Endodermal cell (in vitro differentiated cells): ENCODE measurements at regions not wholly inside any gene's neighbourhood (a gene's known extent, or its start where the extent isn't known, plus 50 kb on each side); places are given as distances from the start of the nearest gene placed in this dataset.

Experiments
- DNase-seq: peaks from one replicate; pipeline ENCODE4 v3.0.0-alpha.2; 2017
- H3K27ac ChIP-seq: 2 replicates; pipeline ENCODE4 v1.5.1; 2013; ENCODE audit warnings: mild to moderate bottlenecking, low read depth, low read length, moderate library complexity
- H3K27me3 ChIP-seq: 2 replicates; pipeline ENCODE4 v1.6.1; 2013; ENCODE audit warnings: mild to moderate bottlenecking, low read length, moderate library complexity; ENCODE audit not compliant: insufficient read depth, control insufficient read depth, poor library complexity, severe bottlenecking
- H3K36me3 ChIP-seq: 2 replicates; pipeline ENCODE4 v1.7.0; 2013; ENCODE audit warnings: mild to moderate bottlenecking, low read length, moderate library complexity; ENCODE audit not compliant: control insufficient read depth, insufficient read depth
- H3K4me1 ChIP-seq: one replicate; pipeline ENCODE4 v1.7.0; 2013; ENCODE audit warnings: low read length; ENCODE audit not compliant: control insufficient read depth, insufficient read depth
- H3K4me3 ChIP-seq: 2 replicates; pipeline ENCODE4 v1.5.1; 2013; ENCODE audit warnings: mild to moderate bottlenecking, low read length, moderate library complexity
- H3K9ac ChIP-seq: 2 replicates; pipeline ENCODE4 v1.6.1; 2013; ENCODE audit warnings: mild to moderate bottlenecking, low read length, moderate library complexity; ENCODE audit not compliant: poor library complexity, severe bottlenecking; ENCODE audit errors: extremely low read depth
- H3K9me3 ChIP-seq: 2 replicates; pipeline ENCODE4 v1.6.1; 2013; ENCODE audit warnings: mild to moderate bottlenecking, low read length, moderate library complexity; ENCODE audit not compliant: control insufficient read depth
- H3K27ac Mint-ChIP-seq: 2 replicates; pipeline ENCODE4 v1.8.0; 2020; ENCODE audit warnings: mixed read lengths
- H3K27me3 Mint-ChIP-seq: 2 replicates; pipeline ENCODE4 v1.8.0; 2021; ENCODE audit warnings: mild to moderate bottlenecking, mixed read lengths; ENCODE audit not compliant: insufficient read depth
- H3K36me3 Mint-ChIP-seq: 2 replicates; pipeline ENCODE4 v1.8.0; 2020; ENCODE audit warnings: low read depth, mixed read lengths
- H3K4me1 Mint-ChIP-seq: 2 replicates; pipeline ENCODE4 v1.8.0; 2020; ENCODE audit warnings: mixed read lengths
- H3K4me3 Mint-ChIP-seq: 2 replicates; pipeline ENCODE4 v1.8.0; 2020; ENCODE audit warnings: mild to moderate bottlenecking, moderate library complexity, mixed read lengths
- H3K9me3 Mint-ChIP-seq: 2 replicates; pipeline ENCODE4 v1.8.0; 2020; ENCODE audit warnings: mild to moderate bottlenecking, mixed read lengths
- CTCF ChIP-seq: fragments of 200-600 bp; sonication (generic); conservative IDR thresholded peaks from 2 replicates; pipeline ENCODE4 v1.5.0; 2021; ENCODE audit warnings: antibody characterized with exemption, mild to moderate bottlenecking
- WGBS, 2 experiments: methylation state at CpG; one replicate each; pipeline versions ENCODE4 v1.1.5 to v1.1.7; 2013; ENCODE audit warnings: missing lambda C conversion rate in 2 of 2, mixed read lengths in 1 of 2; ENCODE audit not compliant: insufficient coverage in 1 of 2, insufficient read length in 1 of 2; 5-methylcytosine and 5-hydroxymethylcytosine counted together

GRCh38 chr16:49052846-49053245 lies 228.8 kb downstream of the CBLN1 start:
- H3K27ac Mint-ChIP-seq: no peak overlapping the region
- H3K9me3 ChIP-seq: no peaks in the 10 kb centered on the region
- no peaks in the 10 kb centered on the region for H3K36me3 Mint-ChIP-seq

GRCh38 chr16:49051576-49051975 lies 230.1 kb downstream of the CBLN1 start:
- DNase-seq: no peak
- Histone ChIP-seq H3K9me3 (no peaks in the 10 kb centered on the region), H3K4me1 (peaks cover 3% of the 10 kb centered on the region), H3K4me3 (no peak overlapping the region), H3K27me3 (no peaks in the 10 kb centered on the region), H3K27ac (no peak overlapping the region), H3K36me3 (no peaks in the 10 kb centered on the region), H3K9ac (no peak overlapping the region)
- WGBS, 2 experiments: 78 to 93% methylated on average over 1 to 2 of the region's 2 CpGs
- H3K9me3 Mint-ChIP-seq: no peaks in the 10 kb centered on the region
- TF ChIP-seq CTCF: no peak
- no peaks in the 10 kb centered on the region for H3K4me1 Mint-ChIP-seq
- H3K27me3 Mint-ChIP-seq: peaks cover 5% of the 10 kb centered on the region
- no peaks in the 10 kb centered on the region for H3K36me3 Mint-ChIP-seq
- no peak overlapping the region for H3K4me3 Mint-ChIP-seq
- H3K27ac Mint-ChIP-seq: no peak overlapping the region

More at GRCh38 chr16:49052846-49053245, 228.8 kb downstream of the CBLN1 start:
- no peak overlapping the region for H3K4me3 ChIP-seq
- no peaks in the 10 kb centered on the region for H3K36me3 ChIP-seq
- no peak overlapping the region for H3K27ac ChIP-seq
- no peaks in the 10 kb centered on the region for H3K27me3 ChIP-seq
- Mint-ChIP-seq H3K4me3 (no peak overlapping the region), H3K9me3 (no peaks in the 10 kb centered on the region), H3K4me1 (no peaks in the 10 kb centered on the region), H3K27me3 (peaks cover 5% of the 10 kb centered on the region)
- no peak for TF ChIP-seq CTCF
- H3K4me1 ChIP-seq: peaks cover 3% of the 10 kb centered on the region
- DNase-seq: no peak
- H3K9ac ChIP-seq: no peak overlapping the region
- WGBS, 2 experiments: 70 to 90% methylated on average over 6 to 9 of the region's 9 CpGs

- no peaks in the 10 kb centered on the region for H3K9me3 Mint-ChIP-seq
Observed at GRCh38 chr16:49050607-49051006, 231.0 kb downstream of the CBLN1 start.

More at GRCh38 chr16:49050607-49051006, 231.0 kb downstream of the CBLN1 start:
- Mint-ChIP-seq H3K4me1 (no peaks in the 10 kb centered on the region), H3K4me3 (no peak overlapping the region), H3K27me3 (peaks cover 5% of the 10 kb centered on the region), H3K36me3 (no peaks in the 10 kb centered on the region), H3K27ac (no peak overlapping the region)
- no peak for DNase-seq
- Histone ChIP-seq H3K27me3 (no peaks in the 10 kb centered on the region), H3K36me3 (no peaks in the 10 kb centered on the region), H3K4me3 (no peak overlapping the region), H3K4me1 (peaks cover 3% of the 10 kb centered on the region), H3K9me3 (no peaks in the 10 kb centered on the region), H3K9ac (no peak overlapping the region), H3K27ac (no peak overlapping the region)
- TF ChIP-seq CTCF: no peak
- WGBS, 2 experiments: 94 to 95% methylated on average over 4 of the region's 4 CpGs
